ELF-1 (cell line): ENCODE measurements at regions not wholly inside any gene's neighbourhood (a gene's known extent, or its start where the extent isn't known, plus 50 kb on each side); places are given as distances from the start of the nearest gene placed in this dataset.

Source experiments
- DNase-seq: peaks from one replicate; pipeline ENCODE4 v3.0.0-alpha.2; 2016; ENCODE audit warnings: low read depth, low spot score

DNA sequence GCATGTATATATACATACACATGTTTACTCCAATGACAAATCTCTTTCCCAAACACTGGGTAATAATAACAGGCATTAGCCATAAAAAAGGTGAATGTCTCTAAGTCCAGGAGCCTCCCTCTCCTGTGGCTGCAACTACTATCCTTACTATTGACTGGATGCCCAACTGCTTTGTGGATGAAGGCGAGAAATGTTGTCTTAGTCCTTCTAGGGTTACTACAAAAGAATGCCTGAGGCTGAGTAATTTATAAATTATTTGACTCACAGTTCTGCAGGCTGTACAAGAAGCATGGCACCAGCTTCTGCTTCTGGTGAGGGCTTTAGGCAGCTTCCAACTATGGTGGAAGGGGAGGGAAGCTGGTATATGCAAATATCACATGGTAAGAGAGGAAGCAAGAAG is 366.0 kb upstream of the DDHD1 start:
- no peak for DNase-seq

- DNase-seq = no peak
Observed at GRCh38 chr14:53517270-53517960, 364.3 kb upstream of the DDHD1 start.

DNA sequence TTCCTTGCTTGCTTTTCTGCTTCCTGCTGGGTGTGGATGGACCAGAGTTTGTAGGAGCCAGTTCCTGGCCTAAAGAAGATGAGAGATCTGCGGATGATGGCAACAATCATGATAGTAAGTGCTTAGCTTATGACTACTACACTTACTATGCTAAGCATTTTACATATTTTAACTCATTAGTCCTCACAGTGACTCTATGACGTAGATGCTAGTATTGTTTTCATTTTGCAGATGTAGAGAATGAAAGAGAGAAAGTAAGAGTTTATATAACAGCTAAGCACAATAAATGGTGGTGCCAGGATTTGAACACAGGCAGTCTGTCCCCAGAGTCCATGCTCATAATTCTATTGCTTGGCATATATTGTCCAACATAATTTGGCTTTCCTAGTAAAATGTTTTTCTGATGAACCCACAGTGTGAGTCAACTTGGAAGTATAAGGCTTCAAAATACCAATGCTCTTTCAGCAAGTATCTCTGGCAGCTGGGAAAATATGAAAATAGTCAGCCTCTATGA is 363.2 kb upstream of the DDHD1 start:
- DNase-seq = no peak

DNA sequence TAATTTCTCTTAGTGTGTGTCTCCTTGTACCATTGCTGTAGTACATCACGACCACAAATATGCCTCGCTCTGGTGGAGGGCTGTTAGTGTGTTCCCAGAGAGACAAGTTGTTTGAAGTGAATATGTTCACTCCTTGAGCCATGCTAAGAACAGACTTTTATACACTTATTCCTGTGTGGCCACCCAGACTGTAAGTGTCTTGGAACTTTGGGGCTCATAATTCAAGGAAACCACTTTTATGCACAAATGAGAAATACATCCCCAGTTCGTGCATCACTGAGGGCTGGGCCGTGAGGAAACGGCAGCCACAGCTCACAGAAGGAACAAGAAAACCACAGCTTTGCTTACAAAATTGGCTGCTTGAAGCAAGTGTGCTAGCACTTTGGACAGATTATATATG is 362.2 kb upstream of the DDHD1 start:
- no peak for DNase-seq

- no peak for DNase-seq
Observed at GRCh38 chr14:53514197-53514596, 361.1 kb upstream of the DDHD1 start.

DNA sequence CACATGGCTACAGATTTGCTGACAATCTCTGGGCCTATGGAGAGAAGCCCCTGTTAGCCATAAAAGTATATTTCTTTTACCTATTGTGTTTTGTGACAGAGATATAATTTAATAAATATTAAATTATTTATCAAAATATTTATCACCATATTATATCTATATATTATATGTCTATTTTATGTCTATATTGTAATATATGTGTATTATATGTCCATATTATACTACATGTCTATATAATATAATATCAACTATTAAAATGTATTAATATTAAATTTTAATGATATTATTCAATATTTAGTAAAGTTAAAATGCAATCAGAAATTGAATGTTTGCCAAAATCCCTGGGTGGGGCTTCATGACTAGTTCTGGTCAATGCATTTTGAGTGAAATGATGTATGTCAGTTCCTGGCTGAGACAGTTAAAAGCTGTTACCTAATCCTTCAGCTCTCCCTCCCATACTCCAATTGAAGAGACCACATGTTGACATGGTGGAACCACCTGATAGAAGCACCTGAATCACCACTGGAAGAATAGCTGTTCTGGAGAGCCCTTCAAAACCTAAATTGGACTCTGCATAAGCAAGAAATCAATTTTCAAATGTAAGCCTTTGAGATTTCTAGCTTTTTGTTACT is 357.3 kb upstream of the DDHD1 start:
- DNase-seq = no peak

GRCh38 chr14:53509276-53510244 is 356.4 kb upstream of the DDHD1 start:
- peak; percentile 72 for DNase-seq

GRCh38 chr14:53501361-53502211 is 348.5 kb upstream of the DDHD1 start:
- DNase-seq = no peak

GRCh38 chr14:53500191-53500590 is 347.1 kb upstream of the DDHD1 start:
- DNase-seq = no peak

DNA sequence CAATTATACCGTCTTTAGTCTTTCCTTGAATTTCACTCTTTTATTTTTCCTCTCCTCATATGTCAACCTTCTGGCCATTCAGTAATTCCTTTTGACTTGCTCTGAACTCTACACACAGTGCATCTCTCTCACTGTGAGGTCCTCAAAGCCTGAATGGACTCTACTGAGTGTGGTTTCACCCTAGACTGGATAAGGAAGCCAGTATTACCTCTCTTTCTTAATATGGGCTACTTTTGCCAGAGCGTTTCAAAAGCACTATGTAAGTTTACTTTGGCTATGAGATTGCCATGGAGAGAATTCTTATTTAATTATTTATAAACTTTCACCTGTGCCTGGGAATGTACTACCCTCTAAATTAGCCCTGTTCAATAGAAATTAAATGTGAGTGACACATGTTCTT is 343.5 kb upstream of the DDHD1 start:
- DNase-seq = no peak

DNA sequence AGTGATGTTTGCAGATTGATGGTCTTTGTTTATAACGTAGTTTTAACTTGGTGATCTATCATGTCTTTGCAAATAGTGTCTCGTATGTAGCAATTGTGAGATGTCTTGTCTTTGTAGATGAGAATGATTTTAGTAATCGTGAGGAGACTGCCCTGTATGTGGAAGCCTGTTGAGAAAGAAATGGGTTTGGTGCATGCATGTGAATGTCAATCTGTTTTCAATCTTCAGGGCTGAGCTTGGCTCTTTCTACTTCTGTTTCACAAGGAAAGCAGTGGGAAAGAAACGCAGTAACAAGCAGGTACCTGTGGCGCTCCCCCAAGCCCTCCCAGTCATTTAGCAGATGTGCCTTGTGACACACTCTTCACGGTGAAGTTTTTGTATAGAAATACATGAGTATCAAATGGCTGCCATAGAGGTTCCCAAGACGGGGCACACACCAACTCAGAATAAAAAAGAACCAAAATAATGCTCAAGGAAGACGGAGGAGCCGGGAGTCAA is 342.8 kb upstream of the DDHD1 start:
- DNase-seq = no peak

DNA sequence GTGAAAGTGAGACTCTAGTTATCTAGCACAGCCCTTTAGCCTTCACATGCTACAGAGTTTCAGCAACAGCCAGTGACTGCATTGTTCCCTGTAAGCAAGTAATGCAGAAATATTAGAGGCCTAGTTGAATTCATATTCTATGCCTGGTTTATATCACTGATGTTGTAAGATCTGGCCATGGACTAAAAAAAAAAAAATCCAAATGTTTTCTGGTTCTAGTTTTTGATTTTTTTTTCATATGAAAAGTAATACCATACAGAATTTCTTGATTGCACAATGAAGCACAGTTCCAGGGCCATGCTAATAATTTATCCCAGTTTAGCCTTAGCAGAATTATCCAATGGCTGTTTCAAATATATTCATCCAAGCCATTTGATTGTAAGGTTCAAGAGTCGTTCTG is 341.5 kb upstream of the DDHD1 start:
- no peak for DNase-seq

DNA sequence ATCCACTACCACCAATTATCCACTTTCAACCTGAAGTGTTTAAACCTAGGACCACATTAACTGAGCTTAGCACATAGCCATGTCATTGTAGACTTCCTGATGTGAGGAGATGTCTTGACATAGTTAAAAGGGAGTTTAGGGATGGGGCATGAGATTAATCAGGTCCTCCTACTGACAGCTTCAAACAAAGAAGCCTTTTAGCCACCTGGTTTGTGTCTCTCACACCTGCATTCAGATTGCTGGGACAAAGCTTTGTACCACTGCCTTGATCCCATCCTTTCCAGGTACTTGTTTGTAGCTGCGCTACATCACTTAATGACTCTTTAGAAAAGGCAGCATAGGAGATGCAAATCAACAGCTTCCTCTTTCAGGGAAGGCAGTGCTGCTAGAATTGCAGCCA is 340.7 kb upstream of the DDHD1 start:
- DNase-seq = peak; percentile 12

- no peak for DNase-seq
Observed at GRCh38 chr14:53493320-53493719, 340.2 kb upstream of the DDHD1 start.

DNA sequence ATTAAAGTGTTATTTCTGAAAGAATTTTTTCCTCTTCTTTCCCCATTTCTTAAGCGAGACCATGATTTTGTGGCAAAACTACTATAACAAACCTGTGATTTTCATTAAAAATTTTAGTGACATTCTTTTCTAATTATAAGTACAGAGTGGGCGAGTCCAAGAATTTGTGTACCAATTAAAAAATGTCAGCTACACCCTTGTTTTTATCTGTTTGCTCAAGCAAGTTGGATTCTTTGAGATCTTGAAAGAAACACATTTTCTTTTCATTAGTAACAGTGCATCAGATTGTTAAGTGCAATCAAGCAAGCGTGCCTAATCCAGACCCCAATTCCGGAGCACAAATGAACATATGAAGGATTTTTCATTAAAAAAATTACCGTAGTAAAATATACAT is 338.8 kb upstream of the DDHD1 start:
- no peak for DNase-seq

- DNase-seq = no peak
Observed at GRCh38 chr14:53491256-53491883, 338.2 kb upstream of the DDHD1 start.

DNA sequence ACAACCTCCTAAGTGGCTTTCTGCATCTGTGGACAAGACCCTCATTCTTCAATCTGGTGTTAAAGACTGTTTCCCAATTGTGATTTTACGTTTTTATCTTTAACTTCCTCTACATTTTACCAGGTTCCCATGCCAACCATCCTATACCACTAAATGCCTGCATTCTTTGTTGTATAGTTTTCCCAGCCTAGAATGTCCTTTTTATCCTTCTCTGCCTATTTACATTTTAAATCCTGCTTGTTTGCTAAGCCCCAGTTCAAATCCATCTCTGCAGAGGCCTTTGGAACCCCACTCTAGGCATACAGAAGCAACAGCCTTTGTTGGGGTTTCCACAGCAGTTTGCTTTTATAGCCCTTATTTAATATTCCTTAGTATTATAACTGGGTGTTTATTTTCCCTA is 325.1 kb upstream of the DDHD1 start:
- DNase-seq = no peak

DNA sequence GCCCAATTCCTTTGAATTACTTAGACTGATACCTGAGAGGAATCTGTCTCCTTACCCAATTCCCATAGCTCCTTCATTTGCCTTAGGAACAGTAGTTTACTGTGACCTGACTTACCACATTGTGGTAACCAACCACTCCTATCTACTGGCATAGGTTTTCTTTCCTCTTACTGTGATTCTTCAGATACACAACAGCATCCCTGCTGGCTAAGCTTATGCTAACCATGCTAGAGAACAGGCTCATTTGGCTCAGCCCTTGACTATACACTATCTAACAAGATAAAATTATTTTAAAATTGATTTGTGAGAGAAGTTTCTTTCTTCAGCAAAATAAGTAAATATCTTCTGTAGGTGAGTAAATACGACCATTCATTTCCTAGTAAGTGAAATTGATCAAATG is 320.4 kb upstream of the DDHD1 start:
- DNase-seq = no peak

- no peak for DNase-seq
Observed at GRCh38 chr14:53472306-53472705, 319.2 kb upstream of the DDHD1 start.

DNA sequence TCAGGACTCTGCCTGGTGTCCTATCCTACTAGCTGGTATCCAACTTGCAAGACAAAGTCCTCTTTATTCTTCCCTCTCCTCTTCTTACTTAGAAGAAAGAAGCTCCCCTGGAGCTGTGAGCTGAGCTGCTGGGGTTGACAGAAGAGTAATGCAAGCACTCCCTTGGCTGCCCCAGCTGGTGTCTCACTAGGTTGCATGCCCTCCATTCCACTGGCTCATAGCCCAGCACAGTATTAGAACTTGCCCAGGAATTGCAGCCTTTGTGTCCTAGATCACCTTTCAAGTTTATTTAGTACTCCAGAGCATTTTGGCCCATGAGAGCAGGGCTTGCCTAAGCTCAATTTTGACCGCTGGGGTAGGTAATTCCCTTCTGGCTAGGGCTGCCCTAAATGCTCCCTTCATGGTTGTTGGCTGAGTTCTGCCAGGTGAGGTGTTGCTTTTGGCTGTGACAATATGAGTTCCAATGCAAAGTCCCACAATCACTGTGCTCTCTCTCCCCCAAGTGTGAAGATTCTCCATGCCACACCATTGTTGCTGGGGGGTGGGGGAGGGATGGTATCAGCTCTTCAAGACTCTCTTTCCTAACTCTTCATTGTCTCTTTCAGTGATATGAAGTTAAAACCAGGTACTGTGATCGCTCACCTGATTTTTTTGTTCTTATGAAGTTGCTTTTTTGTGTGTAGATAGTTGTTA is 317.4 kb upstream of the DDHD1 start:
- DNase-seq = peak; percentile 3
